Smooth muscle cell (in vitro differentiated cells): ENCODE measurements at regions not wholly inside any gene's neighbourhood (a gene's known extent, or its start where the extent isn't known, plus 50 kb on each side); places are given as distances from the start of the nearest gene placed in this dataset.

Experiments
- DNase-seq: peaks from one replicate; lab custom pipeline; 2025; ENCODE audit not compliant: unreplicated experiment; lab: John Stamatoyannopoulos, UW
- H2AFZ ChIP-seq: fragments of 200-600 bp; sonication (generic); 2 replicates; pipeline ENCODE4 v1.6.0; 2016; ENCODE audit warnings: antibody characterized with exemption, low read depth, mild to moderate bottlenecking
- H3F3A ChIP-seq: fragments of 200-600 bp; sonication (generic); 2 replicates; pipeline ENCODE4 v1.6.0; 2017; ENCODE audit warnings: antibody characterized with exemption, low read depth
- H3K27ac ChIP-seq: fragments of 200-600 bp; sonication (generic); 2 replicates; pipeline ENCODE4 v1.5.1; 2016; ENCODE audit warnings: low read depth, mild to moderate bottlenecking
- H3K27me3 ChIP-seq: fragments of 200-600 bp; sonication (generic); 2 replicates; pipeline ENCODE4 v1.6.1; 2016; ENCODE audit warnings: low read depth, mild to moderate bottlenecking
- H3K36me3 ChIP-seq: fragments of 200-600 bp; sonication (generic); 2 replicates; pipeline ENCODE4 v1.5.1; 2016; ENCODE audit warnings: low read depth
- H3K4me1 ChIP-seq: fragments of 200-600 bp; sonication (generic); 2 replicates; pipeline ENCODE4 v1.5.1; 2016; ENCODE audit warnings: low read depth
- H3K4me2 ChIP-seq: fragments of 200-600 bp; sonication (generic); 2 replicates; pipeline ENCODE4 v1.6.0; 2016; ENCODE audit warnings: mild to moderate bottlenecking
- H3K4me3 ChIP-seq: fragments of 200-600 bp; sonication (generic); 2 replicates; pipeline ENCODE4 v1.5.1; 2016; ENCODE audit warnings: mild to moderate bottlenecking
- H3K79me2 ChIP-seq: fragments of 200-600 bp; sonication (generic); 2 replicates; pipeline ENCODE4 v1.6.0; 2016; ENCODE audit warnings: low read depth, mild to moderate bottlenecking
- H3K9ac ChIP-seq: fragments of 200-600 bp; sonication (generic); 2 replicates; pipeline ENCODE4 v1.6.0; 2016; ENCODE audit warnings: low read depth
- H3K9me3 ChIP-seq: fragments of 200-600 bp; sonication (generic); replicated peaks from 2 replicates; pipeline ENCODE4 v1.5.1; 2016; ENCODE audit warnings: low read depth
- H4K20me1 ChIP-seq: fragments of 200-600 bp; sonication (generic); 2 replicates; pipeline ENCODE4 v1.6.0; 2016; ENCODE audit warnings: low read depth
- CTCF ChIP-seq: fragments of 200-600 bp; sonication (generic); IDR thresholded peaks from 2 replicates; pipeline ENCODE4 v1.5.1; 2017; ENCODE audit warnings: borderline replicate concordance, mild to moderate bottlenecking, antibody characterized with exemption; ENCODE audit not compliant: insufficient read depth, poor library complexity, severe bottlenecking
- WGBS: methylation state at CpG from one replicate; pipeline ENCODE4 v1.1.7; 2016; ENCODE audit warnings: low lambda C conversion rate; 5-methylcytosine and 5-hydroxymethylcytosine counted together

GRCh38 chr5:19297934-19298333, 690.1 kb downstream of the CDH18 start:
- H3F3A ChIP-seq = no peaks in the 10 kb centered on the region
- H3K79me2 ChIP-seq = no peaks in the 10 kb centered on the region
- no peak for DNase-seq
- H3K4me1 ChIP-seq = no peaks in the 10 kb centered on the region
- no peaks in the 10 kb centered on the region for H4K20me1 ChIP-seq
- no peak overlapping the region for H3K4me3 ChIP-seq
- no peaks in the 10 kb centered on the region for H3K36me3 ChIP-seq
- no peak overlapping the region for H3K9ac ChIP-seq
- no peaks in the 10 kb centered on the region for H3K9me3 ChIP-seq
- 72% methylated on average over 2 of the region's 2 CpGs for WGBS
- no peak overlapping the region for H3K4me2 ChIP-seq
- no peak for TF ChIP-seq CTCF
- H2AFZ ChIP-seq = no peak overlapping the region
- no peak overlapping the region for H3K27ac ChIP-seq
- H3K27me3 ChIP-seq = no peaks in the 10 kb centered on the region

DNA sequence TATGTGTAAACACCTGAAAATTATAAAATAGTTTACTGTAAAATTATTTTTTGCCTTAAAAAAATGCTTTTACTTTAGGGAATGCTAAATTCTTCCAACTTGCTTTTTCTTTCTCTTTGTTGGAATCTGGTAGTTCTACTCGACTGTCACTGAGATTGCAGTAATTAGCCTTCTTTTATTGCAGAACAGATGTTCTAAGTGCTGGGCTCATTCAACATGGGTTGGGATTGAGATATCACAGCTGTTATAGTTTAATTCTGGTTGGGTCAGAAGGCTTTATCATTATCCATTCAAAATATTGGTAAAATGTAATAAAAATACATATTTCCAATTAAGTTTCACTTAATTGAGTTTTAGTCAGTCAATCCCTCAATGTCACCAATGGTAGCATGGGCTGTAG, 686.7 kb downstream of the CDH18 start:
- Histone ChIP-seq H3K4me2 (no peak overlapping the region), H3K4me1 (no peaks in the 10 kb centered on the region), H3K4me3 (no peak overlapping the region), H4K20me1 (no peaks in the 10 kb centered on the region), H2AFZ (no peak overlapping the region), H3K9me3 (no peaks in the 10 kb centered on the region), H3K27ac (no peak overlapping the region), H3K9ac (no peak overlapping the region), H3F3A (no peaks in the 10 kb centered on the region), H3K36me3 (no peaks in the 10 kb centered on the region), H3K27me3 (no peaks in the 10 kb centered on the region), H3K79me2 (no peaks in the 10 kb centered on the region)
- no peak for DNase-seq
- 54% methylated on average over 1 of the region's 1 CpG for WGBS
- TF ChIP-seq CTCF = no peak

DNA sequence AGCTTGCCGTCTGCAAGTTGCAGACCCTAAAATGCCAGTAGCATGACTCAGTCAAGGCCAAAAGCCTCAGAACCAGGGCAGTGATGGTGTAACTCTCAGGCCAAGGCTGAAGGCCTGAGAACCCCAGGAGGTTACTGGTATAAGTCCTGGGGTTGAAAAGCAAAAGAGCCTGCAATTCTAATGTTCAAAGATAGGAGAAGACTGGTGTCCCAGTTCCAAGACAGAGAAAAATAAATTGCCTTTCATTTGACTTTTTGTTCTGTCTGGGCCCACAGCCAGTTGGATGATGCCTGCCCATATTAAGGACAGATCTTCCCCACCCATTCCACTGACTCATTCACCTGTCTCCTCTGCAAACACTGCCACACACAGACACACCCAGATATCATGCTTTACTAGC, 673.2 kb downstream of the CDH18 start:
- Histone ChIP-seq H3K4me1 (no peaks in the 10 kb centered on the region), H4K20me1 (no peaks in the 10 kb centered on the region), H3K4me2 (no peak overlapping the region), H3K79me2 (no peaks in the 10 kb centered on the region), H3F3A (no peaks in the 10 kb centered on the region), H2AFZ (peak overlapping the region; percentile 31), H3K9ac (no peak overlapping the region), H3K27me3 (no peaks in the 10 kb centered on the region), H3K27ac (peak overlapping the region; percentile 8), H3K36me3 (no peaks in the 10 kb centered on the region), H3K4me3 (no peak overlapping the region), H3K9me3 (no peaks in the 10 kb centered on the region)
- no peak for DNase-seq
- no peak for TF ChIP-seq CTCF
- WGBS = 0% methylated on average over 1 of the region's 1 CpG

DNA sequence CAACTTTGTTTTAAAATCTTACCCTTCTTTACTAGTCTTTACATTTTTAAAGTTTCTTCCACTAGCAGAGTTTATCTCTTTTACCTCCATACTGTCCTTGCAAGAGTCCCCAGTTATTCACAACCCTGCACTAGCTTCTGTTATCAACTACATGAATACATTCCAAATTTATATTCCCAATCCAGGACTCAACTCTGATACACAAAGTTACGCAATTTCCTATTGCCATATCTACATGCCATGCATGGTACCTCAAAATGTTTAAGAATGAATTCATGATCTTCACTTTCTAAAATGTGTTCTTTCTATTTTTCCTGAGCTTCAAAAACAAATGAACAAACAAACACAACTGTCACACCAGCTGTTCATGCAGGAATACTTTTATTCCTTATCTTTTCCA, 668.7 kb downstream of the CDH18 start:
- Histone ChIP-seq H3K9me3 (no peaks in the 10 kb centered on the region), H3K79me2 (no peaks in the 10 kb centered on the region), H3K4me1 (no peaks in the 10 kb centered on the region), H3K27ac (no peak overlapping the region), H3K27me3 (no peaks in the 10 kb centered on the region), H2AFZ (no peak overlapping the region), H3F3A (no peaks in the 10 kb centered on the region), H3K4me3 (no peak overlapping the region), H3K9ac (no peak overlapping the region), H4K20me1 (no peaks in the 10 kb centered on the region), H3K36me3 (no peaks in the 10 kb centered on the region), H3K4me2 (no peak overlapping the region)
- no peak for TF ChIP-seq CTCF
- DNase-seq = no peak
- WGBS = 96% methylated on average over 1 of the region's 1 CpG
